Spleen (tissue), 7 donors: ENCODE measurements at regions not wholly inside any gene's neighbourhood (a gene's known extent, or its start where the extent isn't known, plus 50 kb on each side); places are given as distances from the start of the nearest gene placed in this dataset.

Experiments used
- POLR2AphosphoS5 ChIP-seq, 3 donors: sonication (generic); formaldehyde crosslinking; IDR thresholded peaks; one replicate each; pipeline ENCODE4 v1.5.1; 2017; ENCODE audit warnings: antibody characterized with exemption in 3 of 3
- TF ChIP-seq, protein P1 (sequence below), 11 experiments: fragments of 200-600 bp in 7 of 11; fragments of 450-650 bp in 4 of 11; sonication (generic) in 4 of 11; IDR thresholded peaks in 8 of 11; conservative IDR thresholded peaks in 3 of 11; 1 replicate in 7 of 11; 2 replicates in 4 of 11; pipeline versions ENCODE4 v1.4.0 to v1.8.0; 2016 to 2021; ENCODE audit warnings: antibody characterized with exemption in 11 of 11, inconsistent platforms in 4 of 11, mild to moderate bottlenecking in 1 of 11
- donor health status: DM: no; HTN: no; CAD: no; lungs with moderate emphysema.
- donor health status: DM: no; HTN: no; CAD: no.
- donor health status: DM: no; HTN: no; CAD: no.

DNA sequence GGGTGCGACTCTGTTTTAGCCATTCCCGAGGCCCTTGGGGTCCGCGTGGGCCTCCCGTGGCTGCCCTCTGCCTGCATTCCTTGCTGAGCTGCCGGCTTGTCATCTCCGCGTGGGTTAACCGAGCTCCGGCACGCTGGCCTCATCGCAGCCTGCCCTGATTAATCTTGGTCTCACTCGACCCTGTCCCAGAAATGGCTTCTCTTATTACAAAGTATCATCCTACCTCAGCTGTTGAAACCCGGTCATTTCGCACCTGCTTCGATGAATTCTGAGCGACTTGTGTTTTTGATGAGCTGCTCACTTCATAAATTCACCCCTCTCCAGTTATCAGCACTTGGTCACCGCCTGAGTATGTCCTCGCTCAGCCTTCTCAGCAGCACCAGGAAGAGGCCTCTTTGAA, 123.5 kb upstream of the EGFLAM start:
- TF ChIP-seq, protein P1, sequence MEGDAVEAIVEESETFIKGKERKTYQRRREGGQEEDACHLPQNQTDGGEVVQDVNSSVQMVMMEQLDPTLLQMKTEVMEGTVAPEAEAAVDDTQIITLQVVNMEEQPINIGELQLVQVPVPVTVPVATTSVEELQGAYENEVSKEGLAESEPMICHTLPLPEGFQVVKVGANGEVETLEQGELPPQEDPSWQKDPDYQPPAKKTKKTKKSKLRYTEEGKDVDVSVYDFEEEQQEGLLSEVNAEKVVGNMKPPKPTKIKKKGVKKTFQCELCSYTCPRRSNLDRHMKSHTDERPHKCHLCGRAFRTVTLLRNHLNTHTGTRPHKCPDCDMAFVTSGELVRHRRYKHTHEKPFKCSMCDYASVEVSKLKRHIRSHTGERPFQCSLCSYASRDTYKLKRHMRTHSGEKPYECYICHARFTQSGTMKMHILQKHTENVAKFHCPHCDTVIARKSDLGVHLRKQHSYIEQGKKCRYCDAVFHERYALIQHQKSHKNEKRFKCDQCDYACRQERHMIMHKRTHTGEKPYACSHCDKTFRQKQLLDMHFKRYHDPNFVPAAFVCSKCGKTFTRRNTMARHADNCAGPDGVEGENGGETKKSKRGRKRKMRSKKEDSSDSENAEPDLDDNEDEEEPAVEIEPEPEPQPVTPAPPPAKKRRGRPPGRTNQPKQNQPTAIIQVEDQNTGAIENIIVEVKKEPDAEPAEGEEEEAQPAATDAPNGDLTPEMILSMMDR (IDR thresholded peaks at IDR 0.05 in 8 of 11, conservative IDR thresholded peaks at IDR 0.05 in 3 of 11) = no peak
- no peak for TF ChIP-seq POLR2AphosphoS5 (IDR thresholded peaks at IDR 0.05)
